Type B pancreatic cell (in vitro differentiated cells): ENCODE measurements at regions not wholly inside any gene's neighbourhood (a gene's known extent, or its start where the extent isn't known, plus 50 kb on each side); places are given as distances from the start of the nearest gene placed in this dataset.

Source experiments
- DNase-seq: peaks from one replicate; pipeline ENCODE4 v3.0.0; 2021; ENCODE audit warnings: mixed read lengths; ENCODE audit not compliant: unreplicated experiment; ENCODE audit errors: extremely low spot score
- H3K27ac Mint-ChIP-seq: 2 replicates; pipeline ENCODE4 v1.8.0; 2021; ENCODE audit warnings: mild to moderate bottlenecking, mixed read lengths
- H3K27me3 Mint-ChIP-seq: 2 replicates; pipeline ENCODE4 v1.8.0; 2021; ENCODE audit warnings: mixed read lengths
- H3K36me3 Mint-ChIP-seq: 2 replicates; pipeline ENCODE4 v1.8.0; 2021; ENCODE audit warnings: mixed read lengths
- H3K4me1 Mint-ChIP-seq: one replicate; pipeline ENCODE4 v1.8.0; 2021; ENCODE audit warnings: mixed read lengths; ENCODE audit not compliant: unreplicated experiment
- H3K4me3 Mint-ChIP-seq: 2 replicates; pipeline ENCODE4 v1.8.0; 2021; ENCODE audit warnings: mild to moderate bottlenecking, mixed read lengths
- H3K9me3 Mint-ChIP-seq: 2 replicates; pipeline ENCODE4 v1.8.0; 2021; ENCODE audit warnings: mixed read lengths
- TF ChIP-seq, protein P1 (sequence below): fragments of 200-600 bp; sonication (generic); conservative IDR thresholded peaks from 2 replicates; pipeline ENCODE4 v1.5.0; 2021; ENCODE audit warnings: antibody characterized with exemption, mild to moderate bottlenecking

DNA sequence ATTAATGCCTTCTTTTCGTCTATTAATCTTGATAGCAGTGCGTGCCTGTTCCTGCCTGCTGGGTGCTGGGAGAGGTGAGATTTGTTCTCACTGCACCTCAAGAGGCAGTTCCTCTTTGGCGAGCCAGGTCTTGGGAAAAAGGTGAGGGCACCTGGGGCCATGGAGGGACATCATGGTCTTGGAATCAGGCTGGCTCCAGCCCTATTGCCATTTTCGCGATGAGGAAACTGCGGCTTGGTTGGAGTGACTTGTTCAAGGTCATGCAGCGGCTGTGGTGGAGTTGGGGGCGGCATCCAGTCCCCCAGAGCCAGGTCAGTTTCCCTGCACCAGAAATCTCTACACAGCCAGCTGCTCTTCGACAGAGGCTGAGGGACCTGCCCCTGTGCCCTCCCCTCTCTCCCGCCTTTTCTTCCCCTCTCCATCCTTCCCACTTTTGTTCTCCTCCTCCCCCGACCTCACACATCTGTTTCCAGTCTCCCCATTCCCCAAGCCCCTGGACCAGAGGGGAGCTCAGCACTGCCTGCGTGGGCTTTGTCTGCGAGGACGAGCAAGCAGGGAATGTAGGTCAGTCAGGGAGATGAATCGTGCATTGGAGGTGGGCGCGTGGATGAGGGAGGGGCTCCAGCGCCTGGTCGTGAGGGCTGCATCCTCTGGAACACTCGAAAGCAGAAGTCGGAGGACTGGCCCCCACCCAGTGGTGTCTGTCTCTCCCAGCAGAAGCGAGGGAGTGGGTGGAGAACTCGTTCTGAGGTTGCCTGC, 135.1 kb downstream of the ACTL8 start:
- no peaks in the 10 kb centered on the region for H3K36me3 Mint-ChIP-seq
- H3K27ac Mint-ChIP-seq, result no peak overlapping the region
- H3K9me3 Mint-ChIP-seq, result no peaks in the 10 kb centered on the region
- TF ChIP-seq, protein P1, sequence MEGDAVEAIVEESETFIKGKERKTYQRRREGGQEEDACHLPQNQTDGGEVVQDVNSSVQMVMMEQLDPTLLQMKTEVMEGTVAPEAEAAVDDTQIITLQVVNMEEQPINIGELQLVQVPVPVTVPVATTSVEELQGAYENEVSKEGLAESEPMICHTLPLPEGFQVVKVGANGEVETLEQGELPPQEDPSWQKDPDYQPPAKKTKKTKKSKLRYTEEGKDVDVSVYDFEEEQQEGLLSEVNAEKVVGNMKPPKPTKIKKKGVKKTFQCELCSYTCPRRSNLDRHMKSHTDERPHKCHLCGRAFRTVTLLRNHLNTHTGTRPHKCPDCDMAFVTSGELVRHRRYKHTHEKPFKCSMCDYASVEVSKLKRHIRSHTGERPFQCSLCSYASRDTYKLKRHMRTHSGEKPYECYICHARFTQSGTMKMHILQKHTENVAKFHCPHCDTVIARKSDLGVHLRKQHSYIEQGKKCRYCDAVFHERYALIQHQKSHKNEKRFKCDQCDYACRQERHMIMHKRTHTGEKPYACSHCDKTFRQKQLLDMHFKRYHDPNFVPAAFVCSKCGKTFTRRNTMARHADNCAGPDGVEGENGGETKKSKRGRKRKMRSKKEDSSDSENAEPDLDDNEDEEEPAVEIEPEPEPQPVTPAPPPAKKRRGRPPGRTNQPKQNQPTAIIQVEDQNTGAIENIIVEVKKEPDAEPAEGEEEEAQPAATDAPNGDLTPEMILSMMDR, result no peak
- no peak overlapping the region for H3K4me3 Mint-ChIP-seq
- H3K27me3 Mint-ChIP-seq, result peaks cover 47% of the 10 kb centered on the region
- DNase-seq, result no peak
- no peaks in the 10 kb centered on the region for H3K4me1 Mint-ChIP-seq

DNA sequence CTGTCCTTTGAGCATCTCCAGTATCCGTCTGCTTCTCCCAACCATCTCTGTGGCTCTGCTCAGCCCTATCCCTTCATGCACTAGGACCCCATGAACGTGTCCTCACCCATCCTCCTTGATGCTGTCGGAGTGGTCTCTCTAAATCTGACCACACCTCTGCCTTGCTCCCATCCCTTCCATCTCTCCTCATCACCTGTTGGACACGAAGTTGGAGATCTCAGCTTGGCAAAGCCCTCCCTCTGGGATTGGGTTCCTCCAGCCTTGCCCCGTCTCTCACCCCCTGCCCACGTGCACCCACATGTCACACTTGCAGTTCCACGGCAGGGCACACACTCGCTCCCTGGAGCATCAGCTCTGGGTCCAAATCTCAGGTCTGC, 135.7 kb downstream of the ACTL8 start:
- Mint-ChIP-seq H3K27ac (no peak overlapping the region), H3K9me3 (no peaks in the 10 kb centered on the region), H3K27me3 (peaks cover 45% of the 10 kb centered on the region), H3K36me3 (no peaks in the 10 kb centered on the region), H3K4me3 (no peak overlapping the region), H3K4me1 (no peaks in the 10 kb centered on the region)
- TF ChIP-seq, protein P1, result no peak
- no peak for DNase-seq

DNA sequence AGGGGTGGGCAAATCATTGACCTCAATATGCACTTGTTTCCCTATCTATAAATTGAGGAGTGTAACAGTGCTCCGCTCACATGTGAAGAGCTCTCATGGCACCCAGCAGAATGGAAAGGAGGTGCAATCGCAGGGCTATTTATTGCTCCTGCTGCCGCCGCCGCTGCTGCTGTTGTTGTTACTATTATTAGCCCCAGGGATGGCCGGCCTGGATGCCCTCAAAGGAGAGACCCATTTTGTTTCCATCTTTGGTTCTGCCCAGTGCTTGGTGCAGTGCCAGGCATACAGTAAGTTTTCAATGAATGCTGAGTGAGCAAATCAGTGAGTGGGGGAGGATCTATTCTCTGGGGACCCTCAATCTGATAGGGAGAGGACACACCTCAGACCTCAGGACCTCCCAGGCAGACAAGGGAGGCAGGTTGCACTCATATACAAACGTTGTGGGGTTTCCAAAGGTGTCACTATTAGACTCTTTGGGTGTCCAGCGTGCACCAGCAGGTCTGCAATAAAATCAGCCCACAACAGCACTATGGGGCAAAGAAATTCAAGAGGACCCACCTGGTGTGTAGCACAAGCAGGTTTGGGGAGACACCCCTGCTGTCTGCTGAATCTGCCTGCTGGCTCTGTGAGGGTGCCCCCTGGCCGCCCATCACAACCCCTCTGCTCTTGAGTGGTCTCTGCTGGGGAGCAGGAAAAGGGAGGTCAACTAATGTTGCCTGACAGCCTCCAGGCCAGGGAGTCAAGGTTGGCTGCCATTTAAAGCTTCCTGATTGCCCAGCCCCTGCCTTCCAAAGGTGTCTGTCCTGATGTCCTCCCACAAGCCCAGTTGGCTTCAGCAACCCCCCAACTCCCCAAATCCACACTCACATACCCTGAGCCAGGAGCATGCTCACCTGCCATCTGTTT, 136.3 kb downstream of the ACTL8 start:
- Mint-ChIP-seq H3K36me3 (no peaks in the 10 kb centered on the region), H3K4me3 (no peak overlapping the region), H3K27me3 (peaks cover 49% of the 10 kb centered on the region), H3K9me3 (no peaks in the 10 kb centered on the region), H3K27ac (no peak overlapping the region), H3K4me1 (no peaks in the 10 kb centered on the region)
- TF ChIP-seq, protein P1, result no peak
- no peak for DNase-seq

DNA sequence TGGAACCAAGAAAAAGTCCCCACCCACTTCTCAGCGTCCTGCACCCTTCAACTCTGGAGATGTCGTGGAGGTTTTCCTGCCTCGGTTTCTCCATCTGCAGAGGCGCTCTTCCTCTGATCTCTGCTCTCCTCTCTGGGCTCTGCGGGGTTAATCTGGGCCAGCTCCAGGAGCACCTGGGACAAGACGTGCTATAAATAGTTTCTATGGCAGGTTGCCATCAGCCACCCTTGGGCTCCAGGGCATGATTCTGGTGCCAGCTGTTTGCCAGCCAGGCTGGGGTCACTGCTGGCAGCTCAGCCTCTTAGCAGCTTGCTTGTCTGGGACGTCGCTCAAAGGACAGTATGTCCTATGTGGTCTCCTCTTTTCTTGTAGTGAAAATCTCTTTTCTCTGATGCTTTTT, 137.1 kb downstream of the ACTL8 start:
- TF ChIP-seq, protein P1, result no peak
- peaks cover 54% of the 10 kb centered on the region for H3K27me3 Mint-ChIP-seq
- no peak overlapping the region for H3K27ac Mint-ChIP-seq
- no peaks in the 10 kb centered on the region for H3K4me1 Mint-ChIP-seq
- DNase-seq, result no peak
- H3K9me3 Mint-ChIP-seq, result no peaks in the 10 kb centered on the region
- no peak overlapping the region for H3K4me3 Mint-ChIP-seq
- H3K36me3 Mint-ChIP-seq, result no peaks in the 10 kb centered on the region

DNA sequence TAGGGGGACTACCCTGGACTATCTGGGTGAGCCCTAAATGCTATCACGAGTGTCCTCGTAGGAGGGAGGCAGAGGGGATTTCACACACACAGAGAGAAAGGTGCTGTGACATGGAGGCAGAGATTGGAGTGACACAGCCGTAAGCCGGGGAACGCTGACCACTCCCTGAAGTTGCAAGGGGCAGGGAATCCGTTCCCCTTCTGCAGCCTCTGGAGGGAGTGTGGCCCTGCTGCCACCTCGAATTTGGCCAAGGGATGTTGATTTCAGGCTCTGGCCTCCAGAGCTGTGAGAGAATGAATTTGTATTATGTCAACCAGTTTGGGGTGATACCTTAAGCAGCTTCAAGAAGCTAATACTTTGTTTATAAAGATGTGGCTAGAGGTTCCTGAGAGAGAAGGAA, 137.7 kb downstream of the ACTL8 start:
- TF ChIP-seq, protein P1, result no peak
- Mint-ChIP-seq H3K27ac (no peak overlapping the region), H3K9me3 (no peaks in the 10 kb centered on the region), H3K27me3 (peaks cover 59% of the 10 kb centered on the region), H3K4me3 (no peak overlapping the region), H3K4me1 (no peaks in the 10 kb centered on the region), H3K36me3 (no peaks in the 10 kb centered on the region)
- no peak for DNase-seq
